AG08395 (cell line): ENCODE measurements at regions not wholly inside any gene's neighbourhood (a gene's known extent, or its start where the extent isn't known, plus 50 kb on each side); places are given as distances from the start of the nearest gene placed in this dataset.
"Not testable (repeated sequence)": the region's sequence is repeated elsewhere in the genome, so short reads cannot be mapped to it uniquely, and the experiment has no call there.

Experiments used
- DNase-seq: peaks from one replicate; pipeline ENCODE4 v3.0.0; 2012; ENCODE audit warnings: mixed read lengths, low spot score

- DNase-seq, result no peak
Measured at GRCh38 chr2:7146151-7146550, 228.9 kb downstream of the RNF144A start.

- no peak for DNase-seq
Measured at GRCh38 chr2:7154656-7155055, 237.4 kb downstream of the RNF144A start.

GRCh38 chr2:7161501-7161900, 244.3 kb downstream of the RNF144A start:
- DNase-seq, result no peak

GRCh38 chr2:7165736-7166135, 248.5 kb downstream of the RNF144A start:
- no peak for DNase-seq

GRCh38 chr2:7167801-7168411, 250.7 kb downstream of the RNF144A start:
- no peak for DNase-seq

- DNase-seq, result no peak
Measured at GRCh38 chr2:7169593-7169992, 252.4 kb downstream of the RNF144A start.

GRCh38 chr2:7178996-7179395, 261.8 kb downstream of the RNF144A start:
- DNase-seq, result not testable (repeated sequence)

GRCh38 chr2:7180638-7181370, 263.6 kb downstream of the RNF144A start:
- DNase-seq, result peak; percentile 54

GRCh38 chr2:7182525-7182924, 265.3 kb downstream of the RNF144A start:
- DNase-seq, result no peak

GRCh38 chr2:7189106-7189505, 271.9 kb downstream of the RNF144A start:
- DNase-seq, result no peak

GRCh38 chr2:7190587-7191324, 273.5 kb downstream of the RNF144A start:
- DNase-seq, result no peak

GRCh38 chr2:7191932-7192331, 274.7 kb downstream of the RNF144A start:
- peak; percentile 57 for DNase-seq

- DNase-seq, result no peak
Measured at GRCh38 chr2:7193457-7193856, 276.2 kb downstream of the RNF144A start.

- DNase-seq, result no peak
Measured at GRCh38 chr2:7194950-7195349, 277.7 kb downstream of the RNF144A start.

- DNase-seq, result no peak
Measured at GRCh38 chr2:7196883-7197282, 279.7 kb downstream of the RNF144A start.

GRCh38 chr2:7201851-7202250, 284.6 kb downstream of the RNF144A start:
- no peak for DNase-seq

- peak; percentile 72 for DNase-seq
Measured at GRCh38 chr2:7203056-7203467, 285.9 kb downstream of the RNF144A start.

- DNase-seq, result peak; percentile 15
Measured at GRCh38 chr2:7205151-7205830, 288.1 kb downstream of the RNF144A start.

GRCh38 chr2:7206111-7206810, 289.0 kb downstream of the RNF144A start:
- DNase-seq, result no peak

- DNase-seq, result no peak
Measured at GRCh38 chr2:7207631-7208030, 290.4 kb downstream of the RNF144A start.

- DNase-seq, result peak; percentile 92
Measured at GRCh38 chr2:7209757-7210555, 292.7 kb downstream of the RNF144A start.
